GM18867 (cell line): ENCODE measurements at regions not wholly inside any gene's neighbourhood (a gene's known extent, or its start where the extent isn't known, plus 50 kb on each side); places are given as distances from the start of the nearest gene placed in this dataset.
"Not testable (repeated sequence)": the region's sequence is repeated elsewhere in the genome, so short reads cannot be mapped to it uniquely, and the experiment has no call there.

Source experiments
- ATAC-seq: cut with Tn5 transposase; IDR thresholded peaks from one replicate; pipeline ENCODE4 v1.9.1; 2021; ENCODE audit warnings: mild to moderate bottlenecking, moderate library complexity; ENCODE audit not compliant: unreplicated experiment

GRCh38 chr2:16228471-16228870 lies 288.1 kb downstream of the MYCN start:
- no peak for ATAC-seq

GRCh38 chr2:16227811-16228462 lies 287.6 kb downstream of the MYCN start:
- ATAC-seq = no peak

- ATAC-seq = no peak
Measured at GRCh38 chr2:16226943-16227664, 286.8 kb downstream of the MYCN start.

- ATAC-seq = no peak
Measured at GRCh38 chr2:16226381-16226780, 286.0 kb downstream of the MYCN start.

GRCh38 chr2:16225545-16225944 lies 285.2 kb downstream of the MYCN start:
- no peak for ATAC-seq

GRCh38 chr2:16225071-16225470 lies 284.7 kb downstream of the MYCN start:
- no peak for ATAC-seq

GRCh38 chr2:16224298-16225045 lies 284.1 kb downstream of the MYCN start:
- ATAC-seq = no peak

GRCh38 chr2:16223841-16224177 lies 283.5 kb downstream of the MYCN start:
- no peak for ATAC-seq

- ATAC-seq = no peak
Measured at GRCh38 chr2:16223161-16223840, 283.0 kb downstream of the MYCN start.

- ATAC-seq = no peak
Measured at GRCh38 chr2:16222326-16222725, 282.0 kb downstream of the MYCN start.

GRCh38 chr2:16221461-16222010 lies 281.2 kb downstream of the MYCN start:
- no peak for ATAC-seq

- no peak for ATAC-seq
Measured at GRCh38 chr2:16219292-16219975, 279.1 kb downstream of the MYCN start.

- no peak for ATAC-seq
Measured at GRCh38 chr2:16218625-16219024, 278.3 kb downstream of the MYCN start.

- ATAC-seq = no peak
Measured at GRCh38 chr2:16218161-16218560, 277.8 kb downstream of the MYCN start.

GRCh38 chr2:16217741-16218140 lies 277.4 kb downstream of the MYCN start:
- not testable (repeated sequence) for ATAC-seq

GRCh38 chr2:16217291-16217690 lies 276.9 kb downstream of the MYCN start:
- no peak for ATAC-seq

GRCh38 chr2:16216558-16216945 lies 276.2 kb downstream of the MYCN start:
- no peak for ATAC-seq

- no peak for ATAC-seq
Measured at GRCh38 chr2:16215902-16216557, 275.7 kb downstream of the MYCN start.

GRCh38 chr2:16214861-16215260 lies 274.5 kb downstream of the MYCN start:
- no peak for ATAC-seq

- ATAC-seq = no peak
Measured at GRCh38 chr2:16214391-16214790, 274.0 kb downstream of the MYCN start.
